ENCODE measurements at regions not wholly inside any gene's neighbourhood (a gene's known extent, or its start where the extent isn't known, plus 50 kb on each side); places are given as distances from the start of the nearest gene placed in this dataset.
"Not testable (repeated sequence)": the region's sequence is repeated elsewhere in the genome, so short reads cannot be mapped to it uniquely, and the experiment has no call there.

GRCh38 chr12:72723732-72724131 is 451.6 kb downstream of the TRHDE start:
- no peak for DNase-seq (ENCODE audit: low spot score)

DNA sequence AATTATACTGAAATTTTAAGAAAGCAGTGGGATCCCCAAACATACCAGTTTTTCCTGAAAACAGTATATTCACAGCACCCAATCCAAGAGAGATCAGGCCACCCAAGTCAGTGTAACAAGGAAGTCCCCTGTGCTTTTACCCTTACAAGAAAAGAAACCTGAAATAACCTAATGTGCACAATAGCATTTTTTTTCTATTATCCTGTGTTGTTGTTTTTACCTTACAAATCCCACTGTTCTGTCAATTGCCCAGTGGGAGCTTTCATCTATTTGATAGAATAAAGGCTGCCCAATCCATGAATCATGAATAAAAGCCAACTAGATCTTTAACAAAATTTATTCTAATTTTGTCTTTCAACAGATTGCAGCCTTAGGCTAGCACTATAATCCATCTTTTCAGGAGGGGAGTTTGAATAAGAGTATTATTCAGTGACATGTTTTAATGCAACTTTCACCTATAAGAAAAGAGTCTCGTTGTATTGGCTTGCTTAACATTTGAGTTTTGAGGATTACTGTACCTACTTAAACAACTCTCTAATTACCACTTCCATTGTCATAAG is 457.4 kb downstream of the TRHDE start:
- DNase-seq (ENCODE audit: low spot score), result no peak

- DNase-seq (ENCODE audit: low spot score), result no peak
Measured at GRCh38 chr12:72734581-72734980, 462.4 kb downstream of the TRHDE start.

GRCh38 chr12:72738811-72739210 is 466.6 kb downstream of the TRHDE start:
- DNase-seq (ENCODE audit: low spot score), result no peak

DNA sequence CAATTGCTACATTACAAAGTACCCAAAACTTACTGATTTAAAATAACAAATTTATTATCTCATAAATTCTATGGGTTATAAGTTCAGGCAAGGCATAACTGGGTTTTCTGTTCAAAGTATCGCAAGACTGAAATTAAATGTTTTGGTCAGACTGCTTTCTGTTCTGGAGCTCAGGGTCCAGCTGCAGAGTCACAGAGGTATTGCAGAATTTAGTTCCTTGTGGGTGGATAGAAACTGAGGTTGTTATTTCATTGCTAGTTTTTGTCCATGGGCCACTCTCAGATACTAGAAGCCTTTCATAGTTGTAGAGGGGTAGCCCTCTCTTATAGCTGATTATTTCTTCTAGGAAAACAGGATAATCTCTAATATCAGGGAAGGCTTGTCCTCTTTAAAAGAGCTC is 467.9 kb downstream of the TRHDE start:
- DNase-seq (ENCODE audit: low spot score), result no peak

- no peak for DNase-seq (ENCODE audit: low spot score)
Measured at GRCh38 chr12:72742568-72742967, 470.4 kb downstream of the TRHDE start.

DNA sequence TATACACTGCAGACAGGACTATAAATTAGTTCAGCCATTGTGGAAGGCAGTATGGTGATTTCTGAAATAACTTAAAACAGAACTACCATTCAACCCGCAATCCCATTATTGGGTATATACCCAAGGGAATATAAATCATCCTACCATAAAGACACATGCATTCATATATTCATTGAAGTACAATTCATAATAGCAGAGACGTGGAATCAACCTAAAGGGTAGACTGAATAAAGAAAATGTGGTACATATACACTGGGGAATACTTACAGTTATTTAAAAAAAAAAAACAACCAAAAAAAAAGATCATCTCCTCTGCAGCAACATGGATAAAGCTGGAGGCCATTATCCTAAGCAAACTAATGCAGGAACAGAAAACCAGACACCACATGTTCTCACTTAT is 473.9 kb downstream of the TRHDE start:
- no peak for DNase-seq (ENCODE audit: low spot score)

DNA sequence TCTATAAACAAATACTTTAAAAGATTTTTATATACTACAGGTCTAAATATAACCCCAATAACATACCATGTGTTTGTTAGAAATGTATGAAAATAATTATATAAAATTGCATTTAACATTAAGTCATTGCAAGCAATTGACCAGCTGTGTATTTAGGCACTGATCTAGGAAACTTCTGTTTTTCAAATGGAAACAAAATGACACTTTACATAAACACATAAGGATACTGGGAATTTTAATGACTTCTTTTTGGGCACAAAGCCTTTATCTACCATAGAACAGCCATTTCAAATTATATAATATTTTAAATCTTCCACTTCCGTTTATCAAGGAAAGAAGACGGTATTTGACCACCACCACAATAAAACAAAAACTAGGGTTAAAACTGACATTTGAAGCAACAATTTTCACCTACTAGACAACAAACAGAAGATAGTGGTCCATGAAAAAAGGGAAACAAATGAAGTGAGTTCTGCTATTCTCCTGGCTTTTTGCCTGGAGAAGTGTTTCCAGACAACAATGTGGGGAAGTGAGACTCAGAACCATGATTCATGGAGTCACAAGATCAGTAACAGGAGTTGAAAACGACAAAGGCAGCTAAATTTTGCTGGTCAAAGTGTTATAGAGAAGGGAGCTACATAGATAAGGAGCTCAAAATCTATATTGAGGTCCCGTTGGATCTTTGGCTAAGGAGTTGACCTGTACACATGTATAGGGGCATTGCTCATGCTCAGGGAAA is 475.1 kb downstream of the TRHDE start:
- DNase-seq (ENCODE audit: low spot score), result no peak

DNA sequence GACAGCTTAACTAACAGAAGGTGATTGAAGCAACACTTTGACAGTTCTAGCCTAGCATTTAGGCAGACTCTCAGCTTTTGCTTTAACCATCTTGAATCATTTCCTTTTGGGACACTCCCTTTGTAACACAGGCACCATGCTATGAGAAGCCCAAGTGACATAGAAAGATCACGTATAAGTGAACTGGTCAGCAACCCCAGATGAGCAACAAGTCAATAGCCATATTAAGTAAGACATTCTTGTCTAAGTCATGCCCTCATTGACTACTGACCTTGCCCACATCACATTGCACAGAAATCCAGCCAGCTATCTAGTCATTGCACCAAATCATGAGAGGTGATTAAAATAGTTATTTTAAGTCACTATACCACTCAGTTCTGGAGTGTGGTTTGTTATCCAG is 476.8 kb downstream of the TRHDE start:
- DNase-seq (ENCODE audit: low spot score), result no peak

- DNase-seq (ENCODE audit: low spot score), result no peak
Measured at GRCh38 chr12:72753571-72753970, 481.4 kb downstream of the TRHDE start.

DNA sequence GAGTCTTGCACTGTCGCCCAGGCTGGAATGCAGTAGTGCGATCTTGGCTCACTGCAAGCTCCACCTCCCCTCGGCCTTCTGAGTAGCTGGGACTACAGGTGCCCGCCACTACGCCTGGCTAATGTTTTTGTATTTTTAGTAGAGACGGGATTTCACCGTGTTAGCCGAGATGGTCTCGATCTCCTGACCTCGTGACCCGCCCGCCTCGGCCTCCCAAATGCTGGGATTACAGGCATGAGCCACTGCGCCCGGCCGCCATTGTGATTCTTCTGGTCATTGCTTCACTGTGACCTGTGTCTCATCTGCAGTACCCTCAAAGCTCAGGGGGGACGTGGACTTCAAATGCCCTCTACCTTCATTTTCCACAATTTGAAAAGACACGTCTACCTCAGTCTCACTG is 481.9 kb downstream of the TRHDE start:
- DNase-seq (ENCODE audit: low spot score), result not testable (repeated sequence)

GRCh38 chr12:72766517-72766916 is 494.3 kb downstream of the TRHDE start:
- no peak for DNase-seq (ENCODE audit: low spot score)

- no peak for DNase-seq (ENCODE audit: low spot score)
Measured at GRCh38 chr12:72774023-72774422, 501.9 kb downstream of the TRHDE start.

DNA sequence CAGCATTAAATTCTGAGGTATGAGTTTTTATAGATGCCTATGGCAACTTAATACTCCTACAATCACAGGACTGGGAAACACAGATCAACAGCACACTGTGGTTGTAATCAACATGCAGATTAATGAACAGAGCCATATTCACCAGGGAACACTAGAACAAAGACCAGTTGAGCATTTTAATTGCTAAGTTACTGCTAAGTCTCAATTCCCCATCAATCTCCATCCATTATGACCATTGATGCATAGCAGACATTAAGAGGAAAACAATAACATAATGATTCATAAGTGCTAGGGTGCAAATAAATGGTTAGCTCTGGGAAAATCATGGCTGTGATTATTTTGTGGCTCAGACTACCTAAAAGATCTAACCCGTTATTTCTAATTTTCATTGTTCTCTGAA is 505.6 kb downstream of the TRHDE start:
- DNase-seq (ENCODE audit: low spot score), result no peak

DNA sequence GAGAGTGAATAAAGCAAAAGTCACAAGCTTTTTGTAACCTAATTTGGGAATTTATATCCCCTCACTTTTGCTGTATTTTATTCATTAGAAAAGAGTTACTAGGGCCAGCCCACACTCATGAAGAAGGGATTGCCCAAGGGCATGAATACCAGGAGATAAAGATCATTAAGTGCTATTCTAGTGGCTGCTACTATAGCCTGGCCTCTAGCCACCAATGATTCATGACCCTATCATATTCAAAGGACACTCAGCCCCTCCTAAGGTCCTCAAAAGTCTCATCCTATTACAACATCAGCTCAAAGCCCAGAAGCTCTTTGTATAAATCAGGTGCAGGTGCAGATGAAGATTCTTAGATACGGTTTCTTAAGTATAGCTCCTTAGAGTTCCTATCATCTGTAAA is 518.1 kb downstream of the TRHDE start:
- no peak for DNase-seq (ENCODE audit: low spot score)

DNA sequence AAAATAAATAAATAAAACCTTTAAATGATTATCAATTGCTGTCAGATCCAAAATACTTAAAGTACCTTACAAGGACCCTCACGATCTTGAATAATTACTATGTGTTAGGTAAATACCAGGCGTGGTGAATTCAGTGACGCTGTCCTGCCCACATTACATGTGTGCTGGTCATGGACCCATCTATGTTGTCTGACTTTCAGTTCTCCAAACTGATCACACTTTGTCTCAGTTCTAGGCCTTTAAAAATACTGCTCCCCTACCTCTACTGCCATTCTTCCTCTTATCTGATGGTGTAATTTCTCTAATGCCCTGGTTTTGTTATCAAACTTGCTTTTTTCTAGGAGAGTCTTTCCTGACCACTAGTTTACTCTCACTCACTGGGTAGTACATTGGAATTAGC is 520.7 kb downstream of the TRHDE start:
- DNase-seq (ENCODE audit: low spot score), result no peak

DNA sequence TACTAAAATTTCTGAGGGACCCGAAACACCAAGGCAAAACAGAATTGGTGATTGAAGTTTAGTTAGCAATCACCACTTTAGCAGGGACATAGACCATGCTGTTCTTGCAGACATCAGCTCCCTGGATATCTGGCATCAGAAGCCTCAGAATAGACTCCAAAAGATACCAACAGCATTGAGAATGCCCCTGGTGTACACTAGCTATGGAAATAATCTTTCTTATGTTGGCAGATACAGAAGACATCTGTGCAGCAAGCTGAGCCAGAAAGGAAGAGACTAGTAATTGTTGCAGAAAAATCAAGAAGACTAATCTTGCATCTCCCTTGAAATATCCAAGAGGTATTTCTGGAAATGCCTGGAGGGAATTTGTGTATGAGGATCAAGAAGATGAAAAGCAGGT is 521.6 kb downstream of the TRHDE start:
- DNase-seq (ENCODE audit: low spot score), result no peak

- no peak for DNase-seq (ENCODE audit: low spot score)
Measured at GRCh38 chr12:72815421-72815820, 543.3 kb downstream of the TRHDE start.

- no peak for DNase-seq (ENCODE audit: low spot score)
Measured at GRCh38 chr12:72828662-72829324, 556.6 kb downstream of the TRHDE start.

GRCh38 chr12:72829838-72830237 is 557.7 kb downstream of the TRHDE start:
- DNase-seq (ENCODE audit: low spot score), result no peak

GRCh38 chr12:72832024-72832423 is 559.9 kb downstream of the TRHDE start:
- no peak for DNase-seq (ENCODE audit: low spot score)

DNA sequence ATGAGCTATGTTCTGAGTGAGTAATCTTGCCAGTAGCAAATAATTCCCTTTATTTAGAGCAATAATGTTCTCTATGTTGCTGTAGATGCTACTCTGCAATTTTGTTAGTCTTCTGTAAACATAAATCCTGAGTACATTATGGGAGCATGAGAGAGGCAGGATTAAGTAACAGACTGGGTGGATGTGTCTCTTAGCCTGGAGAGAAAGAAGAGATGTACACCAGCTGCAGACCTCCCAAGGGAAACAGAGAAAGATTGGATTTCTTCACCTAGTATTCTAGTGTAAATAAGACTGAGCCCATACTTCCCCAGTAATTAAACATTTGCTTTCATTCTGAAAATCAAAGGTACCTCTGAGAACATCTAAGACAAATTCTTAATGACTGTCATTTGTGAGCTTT is 564.0 kb downstream of the TRHDE start:
- DNase-seq (ENCODE audit: low spot score), result no peak

DNA sequence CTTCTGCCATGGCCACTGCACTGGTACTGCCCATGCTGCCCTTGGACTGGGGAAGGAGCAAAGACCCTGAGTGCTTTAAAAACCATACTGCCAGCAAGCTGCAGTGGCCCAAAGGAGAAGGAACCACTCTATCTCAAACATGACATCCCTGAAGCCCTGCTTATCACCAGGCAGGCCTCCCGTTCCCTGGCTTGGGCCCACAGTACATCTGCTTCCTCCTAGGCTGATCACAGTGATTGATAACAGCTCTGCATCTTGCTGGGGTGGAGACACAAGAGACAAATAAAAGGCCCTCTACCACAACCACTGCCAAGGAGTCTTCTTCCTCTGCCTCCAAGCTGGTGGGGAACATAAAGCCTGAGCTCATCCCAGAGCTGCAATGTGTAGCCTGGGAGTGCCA is 567.5 kb downstream of the TRHDE start:
- no peak for DNase-seq (ENCODE audit: low spot score)

GRCh38 chr12:72863671-72864070 is 591.5 kb downstream of the TRHDE start:
- no peak for DNase-seq (ENCODE audit: low spot score)

Measured in COLO829 (cell line).